HG03066 (cell line): ENCODE measurements at regions not wholly inside any gene's neighbourhood (a gene's known extent, or its start where the extent isn't known, plus 50 kb on each side); places are given as distances from the start of the nearest gene placed in this dataset.

Source experiments
- ATAC-seq: cut with Tn5 transposase; IDR thresholded peaks from one replicate; pipeline ENCODE4 v1.9.1; 2021; ENCODE audit warnings: low read depth; ENCODE audit not compliant: unreplicated experiment

- ATAC-seq: no peak
Measured at GRCh38 chr2:129857200-129857599, 122.3 kb upstream of the RAB6C start.

GRCh38 chr2:129859175-129859574 is 120.3 kb upstream of the RAB6C start:
- ATAC-seq: no peak

- no peak for ATAC-seq
Measured at GRCh38 chr2:129860088-129860487, 119.4 kb upstream of the RAB6C start.

- no peak for ATAC-seq
Measured at GRCh38 chr2:129861666-129862288, 117.7 kb upstream of the RAB6C start.

- no peak for ATAC-seq
Measured at GRCh38 chr2:129862668-129863067, 116.8 kb upstream of the RAB6C start.

- ATAC-seq: no peak
Measured at GRCh38 chr2:129863350-129863749, 116.1 kb upstream of the RAB6C start.

GRCh38 chr2:129864719-129865118 is 114.7 kb upstream of the RAB6C start:
- no peak for ATAC-seq

- ATAC-seq: no peak
Measured at GRCh38 chr2:129865976-129866375, 113.5 kb upstream of the RAB6C start.

- no peak for ATAC-seq
Measured at GRCh38 chr2:129866391-129866790, 113.1 kb upstream of the RAB6C start.

GRCh38 chr2:129868151-129868550 is 111.3 kb upstream of the RAB6C start:
- no peak for ATAC-seq

GRCh38 chr2:129870685-129871241 is 108.7 kb upstream of the RAB6C start:
- ATAC-seq: no peak

GRCh38 chr2:129872446-129872845 is 107.0 kb upstream of the RAB6C start:
- no peak for ATAC-seq

- ATAC-seq: no peak
Measured at GRCh38 chr2:129876541-129876940, 102.9 kb upstream of the RAB6C start.

GRCh38 chr2:129877289-129877741 is 102.2 kb upstream of the RAB6C start:
- ATAC-seq: peak; percentile 77

GRCh38 chr2:129877795-129878775 is 101.4 kb upstream of the RAB6C start:
- peak; percentile 32 for ATAC-seq

GRCh38 chr2:129879614-129880180 is 99.8 kb upstream of the RAB6C start:
- ATAC-seq: no peak

GRCh38 chr2:129880309-129880708 is 99.2 kb upstream of the RAB6C start:
- ATAC-seq: no peak

GRCh38 chr2:129880971-129881370 is 98.5 kb upstream of the RAB6C start:
- ATAC-seq: no peak

- ATAC-seq: no peak
Measured at GRCh38 chr2:129881786-129882396, 97.6 kb upstream of the RAB6C start.

- ATAC-seq: no peak
Measured at GRCh38 chr2:129882476-129882875, 97.0 kb upstream of the RAB6C start.

- no peak for ATAC-seq
Measured at GRCh38 chr2:129883121-129883520, 96.3 kb upstream of the RAB6C start.
